Lower leg skin (tissue), 4 donors: ENCODE measurements at regions not wholly inside any gene's neighbourhood (a gene's known extent, or its start where the extent isn't known, plus 50 kb on each side); places are given as distances from the start of the nearest gene placed in this dataset.

ENCODE experiments used
- DNase-seq, 2 donors: peaks; one replicate each; pipeline ENCODE4 v3.0.0-alpha.2; 2019; ENCODE audit warnings: low spot score in 2 of 2
- H3K4me3 ChIP-seq: fragments of 200-600 bp; sonication (generic); 2 replicates; pipeline ENCODE4 v1.5.1; 2017; ENCODE audit warnings: mild to moderate bottlenecking, low read depth; ENCODE audit not compliant: poor library complexity, severe bottlenecking
- POLR2A ChIP-seq, 2 donors: fragments of 450-650 bp; IDR thresholded peaks; one replicate each; pipeline ENCODE4 v1.6.1; 2016 to 2017; ENCODE audit warnings: antibody characterized with exemption in 2 of 2, mild to moderate bottlenecking in 1 of 2, moderate library complexity in 1 of 2
- WGBS, 2 donors: methylation state at CpG; one replicate each; pipeline ENCODE4 v1.1.5; 2018; 5-methylcytosine and 5-hydroxymethylcytosine counted together
- intact Hi-C: fragments of 100-400 bp; cut with DNase I; formaldehyde crosslinking; loops from one replicate; pipeline ENCODE4 v1.15.0; 2023; ENCODE audit warnings: low total_unique reads
- TF ChIP-seq, protein P1 (sequence below), 3 donors: fragments of 450-650 bp; IDR thresholded peaks; one replicate each; pipeline ENCODE4 v1.5.1; 2016; ENCODE audit warnings: antibody characterized with exemption in 3 of 3, mild to moderate bottlenecking in 3 of 3, moderate library complexity in 2 of 3

DNA sequence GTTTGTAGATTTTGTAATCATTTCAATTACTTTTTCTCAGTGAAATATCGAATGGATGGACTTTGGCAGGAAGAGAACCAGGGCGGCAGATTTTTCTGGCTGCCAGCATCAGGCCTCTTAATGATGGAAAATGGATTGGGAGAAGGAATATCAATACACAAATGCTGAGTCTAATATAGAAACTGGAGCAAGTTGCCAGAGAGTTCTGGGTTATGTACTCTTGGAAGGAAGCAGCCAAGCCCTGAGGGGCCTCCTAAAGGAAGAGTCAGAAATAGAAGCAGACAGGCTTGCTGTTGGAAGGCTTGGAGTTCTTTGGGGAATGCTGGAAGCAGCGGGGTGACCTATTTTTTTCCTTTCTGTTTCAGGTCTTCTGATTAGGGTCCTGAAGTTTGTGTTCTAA, 428.6 kb downstream of the DMAC1 start:
- DNase-seq: no peak
- no peak for TF ChIP-seq POLR2A (IDR thresholded peaks at IDR 0.05)
- TF ChIP-seq, protein P1, sequence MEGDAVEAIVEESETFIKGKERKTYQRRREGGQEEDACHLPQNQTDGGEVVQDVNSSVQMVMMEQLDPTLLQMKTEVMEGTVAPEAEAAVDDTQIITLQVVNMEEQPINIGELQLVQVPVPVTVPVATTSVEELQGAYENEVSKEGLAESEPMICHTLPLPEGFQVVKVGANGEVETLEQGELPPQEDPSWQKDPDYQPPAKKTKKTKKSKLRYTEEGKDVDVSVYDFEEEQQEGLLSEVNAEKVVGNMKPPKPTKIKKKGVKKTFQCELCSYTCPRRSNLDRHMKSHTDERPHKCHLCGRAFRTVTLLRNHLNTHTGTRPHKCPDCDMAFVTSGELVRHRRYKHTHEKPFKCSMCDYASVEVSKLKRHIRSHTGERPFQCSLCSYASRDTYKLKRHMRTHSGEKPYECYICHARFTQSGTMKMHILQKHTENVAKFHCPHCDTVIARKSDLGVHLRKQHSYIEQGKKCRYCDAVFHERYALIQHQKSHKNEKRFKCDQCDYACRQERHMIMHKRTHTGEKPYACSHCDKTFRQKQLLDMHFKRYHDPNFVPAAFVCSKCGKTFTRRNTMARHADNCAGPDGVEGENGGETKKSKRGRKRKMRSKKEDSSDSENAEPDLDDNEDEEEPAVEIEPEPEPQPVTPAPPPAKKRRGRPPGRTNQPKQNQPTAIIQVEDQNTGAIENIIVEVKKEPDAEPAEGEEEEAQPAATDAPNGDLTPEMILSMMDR (IDR thresholded peaks at IDR 0.05): no peak
- intact Hi-C loops: no loop called here
- no peak overlapping the region for H3K4me3 ChIP-seq
- 44 to 50% methylated on average over 3 of the region's 3 CpGs for WGBS, 2 donors

DNA sequence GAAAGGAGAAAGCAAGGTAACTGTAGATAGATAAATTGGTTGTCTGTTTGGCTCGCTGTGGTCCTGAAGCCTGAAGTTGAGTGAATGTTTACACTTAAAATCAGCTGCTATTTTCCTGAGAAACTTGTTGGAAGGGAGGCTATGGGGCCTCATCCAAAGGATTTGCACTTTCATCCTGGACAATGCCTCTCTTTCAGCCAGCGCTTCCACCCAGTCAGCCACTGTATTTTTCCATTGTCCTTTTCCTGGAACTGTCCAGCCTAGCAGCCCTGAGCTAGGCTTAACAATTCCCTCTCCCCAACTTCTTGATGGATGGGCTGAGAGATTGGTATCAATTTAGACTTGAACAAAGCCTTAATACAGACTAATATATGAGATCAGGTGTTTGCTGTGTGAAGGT, 429.2 kb downstream of the DMAC1 start:
- intact Hi-C loops: no loop called here
- WGBS, 2 donors: 77 to 79% methylated on average over 2 of the region's 2 CpGs
- no peak overlapping the region for H3K4me3 ChIP-seq
- TF ChIP-seq, protein P1 (IDR thresholded peaks at IDR 0.05): no peak
- TF ChIP-seq POLR2A (IDR thresholded peaks at IDR 0.05): no peak
- DNase-seq: no peak

DNA sequence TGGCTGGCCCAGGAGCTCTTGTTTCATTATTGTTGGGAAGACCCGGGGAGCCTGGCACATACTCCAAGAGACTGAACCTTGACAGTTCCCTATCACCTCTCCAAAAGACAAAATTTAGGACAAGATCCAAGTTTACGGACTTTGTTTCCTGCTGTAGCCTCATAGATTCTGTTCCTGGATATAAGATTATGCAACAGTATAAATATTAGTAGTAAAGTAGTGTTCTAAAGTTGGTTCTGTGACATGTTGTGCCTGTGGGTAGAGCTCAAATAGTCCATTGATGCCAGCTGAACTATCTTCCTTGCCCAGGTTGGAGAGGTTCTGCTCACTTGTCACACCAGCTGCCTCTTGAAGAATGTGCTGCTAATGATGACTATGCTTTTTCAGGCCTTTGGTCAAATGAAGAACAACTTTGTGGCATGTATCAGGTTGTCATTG, 430.2 kb downstream of the DMAC1 start:
- 73 to 90% methylated on average over 2 of the region's 2 CpGs for WGBS, 2 donors
- H3K4me3 ChIP-seq: no peak overlapping the region
- no peak for DNase-seq
- intact Hi-C loops: no loop called here
- TF ChIP-seq, protein P1 (IDR thresholded peaks at IDR 0.05): no peak
- no peak for TF ChIP-seq POLR2A (IDR thresholded peaks at IDR 0.05)

DNA sequence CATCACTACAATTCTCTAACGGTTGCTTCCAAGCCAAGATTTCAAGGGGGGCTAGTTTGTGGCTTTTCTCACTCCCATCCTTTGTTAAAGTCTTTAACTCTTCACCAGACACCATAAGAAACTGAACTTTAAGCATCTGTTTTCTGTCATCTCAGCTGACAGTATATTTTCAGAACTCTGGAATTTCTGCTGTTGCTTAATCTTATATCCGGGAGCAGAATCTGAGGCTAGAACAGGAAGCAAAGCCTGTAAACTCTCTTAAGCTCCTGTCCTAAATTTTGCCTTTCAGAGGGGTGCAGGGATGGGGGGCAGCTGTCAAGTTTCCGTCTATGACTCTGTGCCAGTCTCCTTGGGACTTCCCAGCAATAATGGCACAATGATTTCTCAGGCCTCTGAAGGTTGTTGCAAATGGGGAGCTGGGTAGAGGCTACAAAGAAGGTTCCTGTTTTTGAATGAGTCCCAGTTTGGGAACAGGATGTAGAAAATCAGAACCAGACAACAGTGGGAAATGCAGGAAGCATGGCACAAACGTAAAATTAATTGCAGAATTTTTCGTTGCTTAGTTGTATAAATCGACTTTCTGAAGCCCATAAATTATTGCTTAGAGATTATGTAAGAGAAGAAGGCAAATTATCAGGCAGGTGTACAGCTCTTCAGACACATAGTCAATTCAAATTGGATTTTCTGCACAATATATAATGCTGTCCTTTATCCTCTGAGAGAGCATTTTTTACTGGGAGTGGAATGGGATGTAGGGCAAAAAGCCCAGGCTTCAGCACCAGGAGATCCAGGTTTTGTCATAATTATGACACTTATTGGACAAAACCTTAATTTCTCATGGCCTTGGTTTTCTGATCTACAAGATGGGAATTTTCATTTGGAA, 430.9 kb downstream of the DMAC1 start:
- 21 to 22% methylated on average over 6 of the region's 6 CpGs for WGBS, 2 donors
- intact Hi-C loops: no loop called here
- TF ChIP-seq, protein P1 (IDR thresholded peaks at IDR 0.05): no peak
- H3K4me3 ChIP-seq: no peak overlapping the region
- DNase-seq: no peak

DNA sequence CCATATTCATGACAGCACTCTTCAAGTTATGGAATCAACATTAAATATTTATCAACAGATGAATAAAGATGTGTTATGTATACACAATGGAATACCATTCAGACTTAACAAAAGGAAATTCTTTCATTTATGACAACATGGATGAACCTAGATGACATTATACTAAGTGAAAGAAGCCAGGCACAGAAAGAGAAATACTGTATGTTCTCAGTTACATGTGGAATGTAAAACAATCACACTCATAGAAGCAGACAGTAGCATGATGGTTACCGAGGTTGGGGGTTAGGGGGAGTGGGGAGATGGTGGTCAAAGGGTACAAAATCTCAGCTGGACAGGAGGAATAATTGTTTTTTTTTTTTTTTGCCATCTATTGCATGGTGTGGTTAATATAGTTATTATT, 431.9 kb downstream of the DMAC1 start:
- no peak for DNase-seq
- 68 to 70% methylated on average over 1 of the region's 1 CpG for WGBS, 2 donors
- no peak for TF ChIP-seq POLR2A (IDR thresholded peaks at IDR 0.05)
- TF ChIP-seq, protein P1 (IDR thresholded peaks at IDR 0.05): no peak
- intact Hi-C loops: no loop called here
- H3K4me3 ChIP-seq: no peak overlapping the region

DNA sequence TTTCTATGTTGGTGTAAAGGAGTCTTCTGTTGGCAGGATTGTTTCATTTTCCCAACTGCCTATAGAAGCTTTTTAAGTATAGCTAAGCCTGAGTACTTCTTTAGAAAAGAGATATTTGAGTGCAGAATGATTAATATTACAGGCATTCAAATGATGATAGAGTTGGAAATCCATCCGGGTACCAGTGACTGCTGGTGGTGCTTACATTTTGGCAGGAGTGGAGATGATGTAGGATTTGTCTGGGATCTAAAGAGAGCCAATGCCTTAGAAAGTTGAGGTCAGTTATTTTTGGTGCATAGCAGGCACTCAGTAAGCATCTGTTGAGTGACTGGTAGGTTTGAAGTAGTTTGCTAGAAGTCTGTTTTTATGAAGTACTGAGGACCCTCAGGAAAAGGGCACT, 433.5 kb downstream of the DMAC1 start:
- intact Hi-C loops: no loop called here
- no peak for DNase-seq
- no peak overlapping the region for H3K4me3 ChIP-seq
- TF ChIP-seq POLR2A (IDR thresholded peaks at IDR 0.05): no peak
- TF ChIP-seq, protein P1 (IDR thresholded peaks at IDR 0.05): no peak
- WGBS, 2 donors: 37 to 46% methylated on average over 1 of the region's 1 CpG
